ES-I3 (cell line): ENCODE measurements at regions not wholly inside any gene's neighbourhood (a gene's known extent, or its start where the extent isn't known, plus 50 kb on each side); places are given as distances from the start of the nearest gene placed in this dataset.

ENCODE experiments used
- H3K36me3 ChIP-seq: 2 replicates; pipeline ENCODE4 v1.6.1; 2013; ENCODE audit warnings: mild to moderate bottlenecking, low read length, control low read depth, moderate library complexity; ENCODE audit not compliant: insufficient read depth
- H3K4me1 ChIP-seq: 2 replicates; pipeline ENCODE4 v1.6.1; 2013; ENCODE audit warnings: mild to moderate bottlenecking, control low read depth, low read length; ENCODE audit not compliant: insufficient read depth
- H3K9ac ChIP-seq: 2 replicates; pipeline ENCODE4 v1.6.1; 2013; ENCODE audit warnings: low read depth, mild to moderate bottlenecking, low read length, moderate library complexity
- H3K9me3 ChIP-seq: 2 replicates; pipeline ENCODE4 v1.6.1; 2013; ENCODE audit warnings: mild to moderate bottlenecking, low read length, moderate library complexity; ENCODE audit not compliant: control insufficient read depth, insufficient read depth

- Histone ChIP-seq H3K36me3 (no peaks in the 10 kb centered on the region), H3K9ac (no peak overlapping the region), H3K4me1 (peaks cover 17% of the 10 kb centered on the region), H3K9me3 (no peaks in the 10 kb centered on the region)
These were observed 372.8 kb upstream of the TBL1XR1 start for GRCh38 chr3:177569875-177570657.

DNA sequence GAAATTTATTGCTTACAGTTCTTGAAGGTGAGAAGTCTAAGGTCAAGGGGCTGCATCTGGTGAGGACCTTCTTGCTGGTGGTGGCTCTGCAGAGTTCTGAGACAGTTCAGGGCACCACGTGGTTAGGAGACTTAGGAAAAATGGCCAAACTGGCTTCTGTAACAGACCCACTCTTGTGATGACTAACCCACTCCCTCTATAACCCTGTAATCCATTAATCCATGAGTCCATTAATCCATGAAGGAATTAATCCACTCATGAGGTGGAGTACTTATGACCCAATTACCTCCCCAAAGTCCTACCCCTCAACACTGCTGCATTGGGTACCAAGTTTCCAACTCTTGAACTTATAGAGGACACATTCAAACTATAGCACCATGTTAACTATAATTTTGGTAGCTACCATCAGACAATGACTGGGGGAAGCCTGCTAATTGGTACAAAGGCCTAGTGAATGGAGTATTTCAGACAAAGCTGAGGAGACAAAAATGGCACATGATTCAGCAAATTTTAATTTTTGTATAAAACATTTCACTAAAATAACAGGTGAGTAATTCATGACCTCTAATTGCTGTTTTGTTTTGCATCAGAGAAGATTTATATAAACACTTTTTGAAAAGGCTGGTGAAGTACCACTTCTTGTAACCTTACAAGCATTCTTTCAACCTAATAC, 374.1 kb upstream of the TBL1XR1 start:
- H3K36me3 ChIP-seq: no peaks in the 10 kb centered on the region
- H3K9ac ChIP-seq: no peak overlapping the region
- H3K4me1 ChIP-seq: peaks cover 12% of the 10 kb centered on the region
- no peaks in the 10 kb centered on the region for H3K9me3 ChIP-seq

GRCh38 chr3:177571944-177572315, 374.6 kb upstream of the TBL1XR1 start:
- Histone ChIP-seq H3K9ac (no peak overlapping the region), H3K36me3 (no peaks in the 10 kb centered on the region), H3K4me1 (peaks cover 9% of the 10 kb centered on the region), H3K9me3 (no peaks in the 10 kb centered on the region)

DNA sequence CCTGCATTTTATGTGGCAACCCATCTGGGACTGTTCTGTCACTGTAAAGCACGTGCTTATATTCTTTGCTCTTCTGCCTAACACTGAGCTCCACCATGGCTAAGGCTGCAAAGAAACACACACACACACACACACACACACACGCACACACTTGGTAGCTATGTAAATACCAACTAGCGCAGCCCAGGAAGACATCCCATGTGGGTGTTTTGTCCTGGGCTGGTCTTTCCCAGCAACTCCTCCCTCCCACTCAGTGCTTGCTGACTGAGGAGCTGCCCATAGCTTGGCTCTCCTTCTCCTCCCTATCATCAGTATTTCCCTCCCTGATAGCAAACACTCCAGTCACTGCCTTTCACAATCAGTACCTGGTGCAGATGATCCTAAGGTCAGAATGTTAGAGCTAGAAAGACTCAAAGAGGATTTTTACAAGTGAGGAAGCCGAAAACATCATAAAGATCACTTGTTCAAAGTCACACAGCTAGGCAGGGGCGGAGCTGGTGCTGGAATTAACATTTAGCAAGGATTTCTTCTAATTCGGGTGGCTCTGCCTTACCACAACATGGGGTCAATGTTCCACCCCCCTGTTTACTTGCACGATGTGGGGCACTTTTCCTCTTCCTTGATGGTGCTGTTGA, 377.1 kb upstream of the TBL1XR1 start:
- Histone ChIP-seq H3K36me3 (no peaks in the 10 kb centered on the region), H3K9me3 (no peaks in the 10 kb centered on the region), H3K9ac (no peak overlapping the region), H3K4me1 (peaks cover 14% of the 10 kb centered on the region)

GRCh38 chr3:177576746-177577145, 379.5 kb upstream of the TBL1XR1 start:
- Histone ChIP-seq H3K9ac (no peak overlapping the region), H3K4me1 (peaks cover 14% of the 10 kb centered on the region), H3K9me3 (no peaks in the 10 kb centered on the region), H3K36me3 (no peaks in the 10 kb centered on the region)

- Histone ChIP-seq H3K4me1 (peaks cover 14% of the 10 kb centered on the region), H3K9me3 (no peaks in the 10 kb centered on the region), H3K9ac (no peak overlapping the region), H3K36me3 (no peaks in the 10 kb centered on the region)
These were observed 381.2 kb upstream of the TBL1XR1 start for GRCh38 chr3:177578488-177578887.

DNA sequence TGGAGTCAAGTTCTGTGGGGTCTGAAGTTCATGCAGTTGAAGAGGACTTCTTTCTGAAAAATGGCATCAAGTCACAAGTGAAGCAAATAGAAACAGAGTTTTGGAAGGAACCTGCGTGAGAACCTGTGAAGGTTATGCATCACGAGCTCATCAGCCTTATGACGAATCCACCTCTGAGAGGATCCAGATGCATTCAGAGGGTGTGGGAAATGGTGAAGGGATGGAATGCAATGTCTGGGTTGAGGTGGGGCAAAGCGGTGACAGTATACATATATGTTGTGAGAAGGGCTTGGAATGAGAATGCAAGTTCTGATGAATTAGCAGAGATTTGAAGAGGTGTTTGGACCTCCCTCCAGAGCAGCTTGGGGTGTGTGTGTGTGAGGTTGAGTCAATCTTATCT, 382.1 kb upstream of the TBL1XR1 start:
- no peaks in the 10 kb centered on the region for H3K9me3 ChIP-seq
- H3K4me1 ChIP-seq: peaks cover 13% of the 10 kb centered on the region
- no peaks in the 10 kb centered on the region for H3K36me3 ChIP-seq
- H3K9ac ChIP-seq: no peak overlapping the region

DNA sequence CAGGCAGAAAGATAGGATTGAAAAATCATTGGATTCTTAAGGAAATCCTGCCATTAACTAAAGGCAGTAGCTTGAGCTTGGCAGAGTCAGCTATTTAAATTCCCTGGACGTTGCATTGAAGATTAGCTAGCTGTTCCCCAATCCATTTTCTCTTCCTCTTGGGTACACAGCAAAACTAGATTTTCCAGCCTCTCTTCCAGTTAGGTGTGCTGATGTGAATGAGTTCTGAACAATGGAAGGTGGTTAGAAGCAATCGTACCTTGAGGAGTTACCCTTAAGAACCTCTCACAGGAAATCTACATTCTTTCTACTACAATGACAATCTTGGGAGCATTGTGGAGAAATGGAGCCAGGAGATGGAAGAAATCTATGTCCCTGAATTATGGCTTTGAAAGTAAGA, 383.2 kb upstream of the TBL1XR1 start:
- H3K9me3 ChIP-seq: no peaks in the 10 kb centered on the region
- H3K36me3 ChIP-seq: no peaks in the 10 kb centered on the region
- no peak overlapping the region for H3K9ac ChIP-seq
- peaks cover 8% of the 10 kb centered on the region for H3K4me1 ChIP-seq

DNA sequence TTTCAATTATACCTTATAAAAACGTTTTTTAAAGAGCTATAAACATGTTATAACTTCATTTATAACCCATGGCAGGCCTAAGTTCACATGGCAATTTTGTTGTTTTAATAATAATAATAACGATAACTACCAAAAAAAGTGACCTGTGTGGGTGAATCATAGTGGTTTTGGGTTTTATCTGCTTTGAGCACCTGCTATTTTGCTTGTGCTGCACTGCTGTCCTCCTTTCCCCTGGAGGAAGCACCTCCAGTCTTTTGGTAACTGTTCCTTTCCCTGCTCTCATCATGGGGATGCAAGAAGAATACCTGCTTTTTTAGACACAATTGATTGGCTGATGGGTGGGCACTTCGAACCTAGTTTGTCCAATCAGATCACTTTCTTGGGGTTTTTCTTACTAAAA, 388.0 kb upstream of the TBL1XR1 start:
- H3K9ac ChIP-seq: no peak overlapping the region
- peaks cover 18% of the 10 kb centered on the region for H3K9me3 ChIP-seq
- H3K4me1 ChIP-seq: peaks cover 14% of the 10 kb centered on the region
- no peaks in the 10 kb centered on the region for H3K36me3 ChIP-seq

- Histone ChIP-seq H3K9me3 (peaks cover 18% of the 10 kb centered on the region), H3K9ac (no peak overlapping the region), H3K4me1 (peaks cover 22% of the 10 kb centered on the region)
These were observed 391.9 kb upstream of the TBL1XR1 start for GRCh38 chr3:177589041-177589650.

DNA sequence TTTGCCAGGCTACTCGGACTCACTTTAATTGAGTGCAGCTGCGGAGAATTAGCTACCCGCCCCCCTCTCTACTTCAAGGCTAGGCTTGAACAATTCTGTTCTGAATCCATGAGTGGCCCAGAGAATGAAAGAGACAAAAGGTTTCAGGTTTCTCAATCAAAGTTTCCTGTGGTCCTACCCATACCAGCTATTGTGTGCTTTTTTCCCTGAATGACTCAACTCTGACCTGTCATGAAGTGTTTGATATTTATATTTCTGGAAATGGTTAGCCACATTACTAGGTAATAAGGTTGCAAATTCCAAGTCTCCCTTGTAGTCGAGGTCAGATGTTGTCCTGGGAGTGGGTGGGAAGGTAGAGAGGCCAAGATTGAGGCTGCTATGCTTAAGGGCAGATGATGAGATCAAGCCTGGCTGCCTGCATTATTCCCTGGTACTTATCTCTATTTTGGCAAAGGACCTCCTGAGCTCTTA, 392.7 kb upstream of the TBL1XR1 start:
- H3K9ac ChIP-seq: no peak overlapping the region
- peaks cover 18% of the 10 kb centered on the region for H3K9me3 ChIP-seq
- no peaks in the 10 kb centered on the region for H3K36me3 ChIP-seq
- H3K4me1 ChIP-seq: peaks cover 22% of the 10 kb centered on the region

More at GRCh38 chr3:177589041-177589650, 391.9 kb upstream of the TBL1XR1 start:
- H3K36me3 ChIP-seq: no peaks in the 10 kb centered on the region

DNA sequence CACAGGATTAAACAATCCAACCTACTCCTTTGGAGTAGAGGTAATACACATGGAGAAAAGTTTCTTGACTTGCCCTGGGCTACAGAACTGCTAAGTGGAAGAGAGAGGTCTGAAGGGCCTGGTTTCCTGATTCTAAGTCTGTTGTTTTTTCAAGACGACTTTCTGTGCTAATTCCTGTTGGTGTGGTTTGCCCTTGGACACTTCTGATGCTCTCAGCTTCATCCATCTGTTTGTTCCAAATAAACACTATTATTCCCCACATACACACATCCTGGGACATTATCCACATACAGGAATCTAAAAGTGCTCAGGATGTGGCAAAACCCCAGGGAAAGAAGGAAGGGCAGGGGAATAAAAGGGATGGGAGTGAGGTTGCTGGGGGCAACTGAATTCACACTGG, 393.5 kb upstream of the TBL1XR1 start:
- Histone ChIP-seq H3K9me3 (peaks cover 18% of the 10 kb centered on the region), H3K36me3 (no peaks in the 10 kb centered on the region), H3K4me1 (peaks cover 22% of the 10 kb centered on the region), H3K9ac (no peak overlapping the region)

- no peaks in the 10 kb centered on the region for H3K36me3 ChIP-seq
- H3K9me3 ChIP-seq: peaks cover 16% of the 10 kb centered on the region
- H3K9ac ChIP-seq: no peak overlapping the region
- peaks cover 22% of the 10 kb centered on the region for H3K4me1 ChIP-seq
These were observed 394.1 kb upstream of the TBL1XR1 start for GRCh38 chr3:177591379-177591778.

- Histone ChIP-seq H3K9ac (no peak overlapping the region), H3K36me3 (no peaks in the 10 kb centered on the region)
These were observed 396.8 kb upstream of the TBL1XR1 start for GRCh38 chr3:177594096-177594495.

More at GRCh38 chr3:177594096-177594495, 396.8 kb upstream of the TBL1XR1 start:
- Histone ChIP-seq H3K9me3 (no peaks in the 10 kb centered on the region), H3K4me1 (peaks cover 36% of the 10 kb centered on the region)
